TTC549 (cell line): ENCODE measurements at regions not wholly inside any gene's neighbourhood (a gene's known extent, or its start where the extent isn't known, plus 50 kb on each side); places are given as distances from the start of the nearest gene placed in this dataset.
"Not testable (repeated sequence)": the region's sequence is repeated elsewhere in the genome, so short reads cannot be mapped to it uniquely, and the experiment has no call there.

Source experiments
- FAIRE-seq: peaks from 2 replicates; lab custom pipeline; 2012; peaks lifted over from hg19 to GRCh38; lab: Jason Lieb, UNC

GRCh38 chr6:140500849-140501248, 1126.4 kb upstream of the CITED2 start:
- no peak for FAIRE-seq

DNA sequence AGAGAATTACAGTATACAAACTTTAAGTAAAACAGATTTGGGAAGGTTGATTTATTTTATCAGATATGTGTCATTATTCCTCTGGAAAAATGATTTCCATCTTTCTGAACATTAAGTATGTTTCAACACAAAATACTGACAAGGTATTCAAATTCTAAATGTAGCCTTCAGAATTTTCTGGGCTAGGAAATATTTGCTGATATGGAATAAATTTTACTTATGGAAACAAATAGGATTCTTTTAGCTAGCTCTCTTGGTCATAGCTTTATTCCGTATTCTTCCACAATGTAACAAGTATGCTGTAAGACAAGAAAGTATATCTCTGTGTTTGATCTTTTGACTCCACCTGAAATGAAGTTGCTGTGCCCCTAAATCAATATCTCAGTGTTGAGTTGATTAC, 1125.2 kb upstream of the CITED2 start:
- FAIRE-seq = no peak

DNA sequence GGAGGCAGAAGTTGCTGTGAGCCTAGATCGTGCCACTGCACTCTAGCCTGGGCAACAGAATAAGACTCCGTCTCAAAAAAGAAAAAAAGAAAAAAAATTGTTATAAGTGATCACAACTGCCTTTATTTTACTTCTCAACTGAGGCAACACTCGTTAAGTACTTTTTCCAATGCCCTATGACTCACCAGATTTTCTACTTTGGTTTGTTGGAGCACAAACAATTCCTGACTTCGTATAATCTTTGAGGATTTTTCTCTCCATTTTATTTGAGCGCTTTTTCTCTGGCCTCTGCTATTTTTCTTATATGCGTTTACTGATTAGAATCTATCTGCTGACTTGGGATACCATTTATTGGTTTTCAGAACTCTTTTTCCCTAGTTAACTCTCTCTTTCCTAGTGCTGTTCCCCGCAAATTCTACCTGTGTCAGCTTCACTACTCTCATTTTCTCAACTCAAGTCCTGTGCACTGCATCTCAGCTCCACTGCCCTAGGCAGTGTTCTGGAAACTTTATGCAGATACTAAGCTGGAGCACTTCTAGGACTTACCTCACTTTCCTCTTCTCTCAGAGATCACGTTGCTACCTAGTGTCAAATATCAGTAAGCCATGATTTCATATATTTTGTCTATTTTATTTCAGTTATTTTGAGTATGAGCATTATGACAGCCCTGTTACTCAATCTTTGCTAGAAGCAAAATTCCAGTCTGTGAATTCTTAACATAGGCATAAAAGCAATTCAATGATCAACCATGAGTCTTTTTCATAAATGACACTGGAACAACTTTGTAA, 1120.1 kb upstream of the CITED2 start:
- FAIRE-seq = no peak

GRCh38 chr6:140493470-140493869, 1119.0 kb upstream of the CITED2 start:
- not testable (repeated sequence) for FAIRE-seq

DNA sequence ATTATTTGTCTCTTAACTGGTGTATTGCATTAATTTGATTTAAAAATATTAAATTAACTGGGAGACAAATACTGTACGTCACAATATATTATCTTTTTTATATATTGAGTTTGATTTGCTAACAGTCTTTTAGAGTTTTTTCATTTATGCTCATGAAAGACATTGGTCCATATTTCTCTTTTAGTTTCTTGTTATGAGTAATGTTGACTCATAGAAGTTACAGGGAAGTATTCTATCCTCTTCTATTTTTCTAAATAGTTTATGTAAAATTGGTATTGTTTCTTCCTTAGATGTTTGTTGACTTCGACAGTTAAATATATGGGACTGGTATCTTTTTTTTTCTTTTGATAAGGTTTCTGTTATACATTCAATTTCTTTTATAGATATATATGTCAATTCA, 1115.6 kb upstream of the CITED2 start:
- FAIRE-seq = no peak

DNA sequence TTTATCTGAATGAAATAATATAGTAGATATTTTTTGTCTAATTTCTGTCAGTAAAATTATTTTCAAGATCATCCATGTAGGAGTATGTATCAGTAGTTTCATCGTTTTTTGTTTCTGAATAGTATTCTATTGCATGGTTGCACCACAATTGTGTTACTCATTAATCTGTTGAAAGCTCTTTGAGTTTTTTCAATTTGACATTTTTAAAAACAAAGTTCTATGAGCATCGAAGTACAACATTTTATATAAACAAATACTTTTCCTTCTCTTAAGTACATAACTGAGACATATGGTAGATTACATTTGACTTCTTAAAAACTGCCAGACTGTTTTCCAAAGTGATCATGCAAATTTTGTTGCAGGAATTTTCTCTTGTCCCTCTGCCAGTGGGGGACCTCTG, 1113.1 kb upstream of the CITED2 start:
- FAIRE-seq = no peak

DNA sequence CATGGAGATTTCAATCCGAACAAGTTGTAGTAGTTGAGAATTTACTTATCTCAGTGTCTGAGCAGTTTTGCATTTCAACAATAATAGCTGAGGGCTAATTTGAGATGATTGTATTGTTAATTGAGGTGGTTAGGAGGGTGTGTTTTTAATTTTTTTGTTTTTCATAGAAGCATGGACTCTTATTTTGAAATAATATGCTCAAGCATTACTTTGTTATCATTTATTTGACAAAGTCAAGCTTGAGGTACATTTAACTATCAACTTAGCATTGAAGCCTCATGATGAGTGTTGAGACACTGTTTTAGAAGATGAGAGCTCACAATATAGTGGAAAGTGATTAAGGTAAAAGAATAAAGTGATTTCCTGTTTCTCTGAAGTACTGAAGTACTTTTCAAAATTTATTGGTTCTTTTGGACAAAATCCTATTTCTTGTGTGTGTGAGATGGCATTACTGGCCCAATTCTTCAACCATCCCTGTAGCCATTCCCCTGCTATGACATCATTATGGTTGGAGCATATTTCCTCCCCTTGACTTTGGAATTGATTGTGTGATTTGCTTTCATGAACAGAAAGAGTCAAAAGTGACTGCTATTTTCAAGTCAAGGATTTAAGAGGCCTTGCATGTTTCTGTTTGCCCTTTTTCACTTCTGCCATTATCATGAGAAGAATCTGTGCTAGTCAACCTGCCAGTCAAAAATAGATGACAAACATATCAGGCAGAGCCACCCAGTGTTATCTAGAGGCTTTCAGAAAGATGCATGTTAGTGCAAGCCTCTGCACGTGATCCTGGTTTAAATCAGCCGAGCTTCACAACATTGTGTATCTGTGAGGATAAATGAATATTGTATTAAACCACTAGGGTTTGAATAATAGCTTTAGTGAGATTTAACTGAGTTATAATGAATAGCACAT, 1112.3 kb upstream of the CITED2 start:
- FAIRE-seq = no peak

- FAIRE-seq = no peak
Observed at GRCh38 chr6:140485740-140486449, 1111.4 kb upstream of the CITED2 start.

DNA sequence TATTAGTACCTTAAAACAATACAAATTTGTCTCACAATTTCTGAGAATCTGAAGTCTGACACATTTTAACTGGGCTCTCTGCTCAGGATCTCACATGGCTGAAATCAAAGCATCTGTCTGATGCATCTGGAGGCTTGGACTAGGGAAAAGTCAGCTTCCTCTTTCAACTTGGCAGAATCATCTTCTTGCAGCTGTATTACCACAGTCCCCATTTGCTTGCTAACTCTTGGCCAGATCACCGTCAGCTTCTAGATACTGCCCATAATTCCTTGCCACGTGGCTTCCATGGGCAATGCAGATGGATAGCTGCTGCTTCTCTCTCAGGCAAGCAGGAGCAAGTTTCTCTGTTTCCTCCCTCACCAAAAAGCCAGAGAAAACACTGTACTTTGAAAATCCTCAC, 1106.4 kb upstream of the CITED2 start:
- FAIRE-seq = no peak

GRCh38 chr6:140478631-140479030, 1104.2 kb upstream of the CITED2 start:
- FAIRE-seq = no peak

- no peak for FAIRE-seq
Observed at GRCh38 chr6:140475086-140475485, 1100.6 kb upstream of the CITED2 start.

DNA sequence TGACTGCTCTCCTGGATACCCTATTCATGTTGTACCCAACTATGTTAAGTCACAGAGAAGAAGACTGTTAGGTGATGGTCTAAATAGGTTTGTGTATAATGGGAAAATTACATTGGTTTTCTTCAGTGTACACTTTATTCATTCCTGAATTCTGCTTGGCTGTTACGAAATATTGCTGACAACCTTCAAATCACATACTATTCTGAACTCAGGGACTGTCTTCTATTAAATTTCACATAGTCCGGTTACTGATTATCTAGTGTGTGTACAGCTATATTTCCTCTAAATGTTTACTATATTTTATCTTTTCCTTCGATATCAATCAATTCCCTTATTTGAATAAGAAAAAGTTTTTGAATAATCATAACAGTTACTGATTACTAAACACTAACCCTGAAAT, 1090.3 kb upstream of the CITED2 start:
- FAIRE-seq = no peak

DNA sequence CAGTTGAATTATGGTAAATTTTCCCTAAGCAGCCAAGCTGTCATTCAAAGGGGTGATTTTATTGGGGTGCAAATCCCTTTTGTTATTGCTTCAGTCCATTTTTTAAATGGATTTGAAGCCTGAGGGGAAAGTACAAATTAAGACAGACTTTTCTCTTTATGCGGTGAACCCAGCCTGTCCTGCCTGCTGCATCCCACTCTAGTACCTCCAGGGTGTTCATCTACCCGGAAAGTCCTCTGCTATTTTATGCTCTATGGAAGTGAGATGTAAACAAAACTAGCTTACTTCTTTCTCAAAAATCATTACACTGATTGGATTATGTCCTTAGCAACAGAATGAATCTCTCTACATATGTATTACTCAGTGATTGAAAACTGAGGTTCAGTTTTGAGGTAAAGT, 1088.9 kb upstream of the CITED2 start:
- no peak for FAIRE-seq

GRCh38 chr6:140462453-140463311, 1088.2 kb upstream of the CITED2 start:
- FAIRE-seq = no peak

DNA sequence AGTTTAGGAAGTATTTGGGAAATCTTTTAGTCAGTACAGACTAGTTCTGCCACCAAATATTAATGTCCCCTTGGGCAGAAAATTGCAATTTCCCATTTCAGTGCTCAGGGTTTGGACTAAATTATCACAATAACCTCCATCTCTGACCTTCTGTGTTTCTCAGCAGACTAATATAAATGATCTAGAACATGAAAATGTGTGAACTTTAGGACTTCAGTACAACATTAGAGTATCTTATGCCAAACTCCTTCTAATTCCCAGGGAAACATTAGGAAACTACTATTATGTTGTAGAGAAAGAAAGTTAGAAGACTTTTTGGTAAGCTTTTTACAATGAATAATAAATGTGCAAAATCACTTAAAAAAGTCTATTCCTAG, 1087.6 kb upstream of the CITED2 start:
- no peak for FAIRE-seq

DNA sequence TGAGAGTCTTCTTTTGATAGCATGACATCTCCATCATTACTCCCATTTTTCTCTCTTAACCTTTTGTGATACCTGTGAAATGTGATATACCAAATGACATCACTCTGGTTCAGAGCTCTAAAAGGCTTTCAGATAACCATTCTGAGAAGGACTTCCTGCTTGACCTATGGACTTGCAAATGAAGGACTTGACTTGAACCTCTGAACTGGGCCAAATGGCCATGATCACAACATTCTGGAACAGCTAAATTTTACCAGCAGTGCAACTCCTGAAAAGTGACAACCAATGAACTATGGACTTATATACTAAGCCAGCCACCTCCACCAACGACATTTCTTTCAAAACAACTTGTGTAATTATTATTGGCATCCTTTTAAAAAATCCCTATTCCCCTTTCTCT, 1085.8 kb upstream of the CITED2 start:
- no peak for FAIRE-seq

DNA sequence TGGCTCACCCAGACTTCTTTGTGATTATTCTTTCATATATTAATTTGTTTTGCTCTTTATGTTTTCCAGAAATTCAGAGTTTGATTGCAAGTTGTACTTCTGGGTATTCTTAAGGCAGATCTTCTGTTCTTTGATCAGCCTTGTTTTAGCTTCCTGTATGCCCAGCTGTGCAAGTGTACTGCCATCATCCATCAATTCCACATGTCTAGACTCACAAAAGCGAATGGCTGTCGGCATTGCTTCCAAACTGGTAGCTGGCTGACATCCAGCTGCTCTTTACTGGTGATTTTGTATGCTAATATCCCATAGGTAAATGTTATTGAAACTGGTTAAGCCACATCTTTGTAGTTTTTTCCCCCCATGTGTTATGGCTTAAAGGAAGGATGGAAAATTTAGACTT, 1084.8 kb upstream of the CITED2 start:
- FAIRE-seq = no peak

- no peak for FAIRE-seq
Observed at GRCh38 chr6:140446241-140446640, 1071.8 kb upstream of the CITED2 start.

DNA sequence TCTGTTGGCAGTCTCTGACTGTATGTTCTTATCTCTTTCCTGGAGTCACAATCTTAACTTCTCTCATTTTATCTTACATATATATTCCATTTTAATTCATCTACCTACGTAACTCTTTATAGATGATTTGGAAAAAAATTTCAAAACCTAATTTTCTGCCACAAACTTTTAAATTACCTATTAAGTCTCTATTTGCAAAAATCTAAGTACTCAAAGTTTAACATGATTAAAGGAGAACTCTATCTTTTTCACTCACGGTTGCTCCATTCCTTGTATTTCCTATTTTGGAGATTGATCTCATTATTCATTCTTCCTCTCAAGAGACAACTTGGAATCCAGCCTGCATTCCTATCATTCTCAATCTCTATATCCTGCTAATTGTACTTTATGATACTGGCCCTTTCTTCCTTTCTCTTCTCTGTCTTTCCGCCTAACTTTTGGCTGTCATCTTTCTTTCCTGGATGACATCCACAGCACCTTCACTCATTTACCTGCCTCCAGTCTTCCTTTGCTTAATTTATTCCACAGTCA, 1071.1 kb upstream of the CITED2 start:
- no peak for FAIRE-seq

- FAIRE-seq = not testable (repeated sequence)
Observed at GRCh38 chr6:140443112-140443511, 1068.7 kb upstream of the CITED2 start.

- peak; percentile 93 for FAIRE-seq
Observed at GRCh38 chr6:140441256-140441655, 1066.8 kb upstream of the CITED2 start.
